ENCODE measurements at regions not wholly inside any gene's neighbourhood (a gene's known extent, or its start where the extent isn't known, plus 50 kb on each side); places are given as distances from the start of the nearest gene placed in this dataset.

DNA sequence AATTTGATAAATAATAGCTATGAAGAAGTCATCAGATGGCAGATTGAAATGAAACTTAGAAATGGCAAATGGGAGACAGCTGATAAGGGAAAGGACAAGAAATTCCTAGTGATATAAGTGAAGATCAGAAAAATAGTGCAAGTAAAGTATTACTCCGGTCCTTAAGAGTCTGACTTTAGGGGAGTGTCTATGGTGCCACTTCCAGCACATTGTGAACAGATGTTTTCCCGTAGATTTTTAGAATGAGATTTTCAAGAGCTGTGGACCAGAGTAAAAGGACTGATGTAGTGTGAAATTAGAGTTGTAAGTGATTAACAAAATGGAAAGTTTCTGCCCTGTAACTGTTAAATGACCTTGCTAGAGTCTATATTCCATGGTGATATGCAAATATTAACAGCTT is 974.8 kb upstream of the TENM4 start:
- Histone ChIP-seq H3K36me3 (ENCODE audit: control insufficient read depth in 4 of 4, insufficient read depth in 3 of 4, low read depth in 1 of 4, low read length in 3 of 4) (no peaks in the 10 kb centered on the region), H3K4me3 (ENCODE audit: low read depth in 1 of 3, low read length in 3 of 3) (no peak overlapping the region), H3K9ac (ENCODE audit: low read depth in 1 of 2, low read length in 2 of 2) (no peak overlapping the region), H3K4me1 (ENCODE audit: control insufficient read depth in 4 of 4, insufficient read depth in 4 of 4, low read length in 3 of 4) (no peaks in the 10 kb centered on the region), H3K27ac (ENCODE audit: low read depth in 1 of 2, low read length in 2 of 2) (no peak overlapping the region), H3K9me3 (ENCODE audit: control insufficient read depth in 4 of 4, low read length in 3 of 4) (no peaks in the 10 kb centered on the region), H3K27me3 (ENCODE audit: control insufficient read depth in 4 of 4, insufficient read depth in 4 of 4, low read length in 3 of 4) (no peaks in the 10 kb centered on the region)
- DNase-seq (ENCODE audit: low spot score): no peak
- no peak for TF ChIP-seq YY1 (IDR thresholded peaks at IDR 0.05)
- TF ChIP-seq, protein P1, sequence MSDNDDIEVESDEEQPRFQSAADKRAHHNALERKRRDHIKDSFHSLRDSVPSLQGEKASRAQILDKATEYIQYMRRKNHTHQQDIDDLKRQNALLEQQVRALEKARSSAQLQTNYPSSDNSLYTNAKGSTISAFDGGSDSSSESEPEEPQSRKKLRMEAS (IDR thresholded peaks at IDR 0.05): no peak
- TF ChIP-seq EGR1 (IDR thresholded peaks at IDR 0.05; ENCODE audit: low read depth in 2 of 2): no peak
- TF ChIP-seq JUND (IDR thresholded peaks at IDR 0.05): no peak
- TF ChIP-seq, protein P2, sequence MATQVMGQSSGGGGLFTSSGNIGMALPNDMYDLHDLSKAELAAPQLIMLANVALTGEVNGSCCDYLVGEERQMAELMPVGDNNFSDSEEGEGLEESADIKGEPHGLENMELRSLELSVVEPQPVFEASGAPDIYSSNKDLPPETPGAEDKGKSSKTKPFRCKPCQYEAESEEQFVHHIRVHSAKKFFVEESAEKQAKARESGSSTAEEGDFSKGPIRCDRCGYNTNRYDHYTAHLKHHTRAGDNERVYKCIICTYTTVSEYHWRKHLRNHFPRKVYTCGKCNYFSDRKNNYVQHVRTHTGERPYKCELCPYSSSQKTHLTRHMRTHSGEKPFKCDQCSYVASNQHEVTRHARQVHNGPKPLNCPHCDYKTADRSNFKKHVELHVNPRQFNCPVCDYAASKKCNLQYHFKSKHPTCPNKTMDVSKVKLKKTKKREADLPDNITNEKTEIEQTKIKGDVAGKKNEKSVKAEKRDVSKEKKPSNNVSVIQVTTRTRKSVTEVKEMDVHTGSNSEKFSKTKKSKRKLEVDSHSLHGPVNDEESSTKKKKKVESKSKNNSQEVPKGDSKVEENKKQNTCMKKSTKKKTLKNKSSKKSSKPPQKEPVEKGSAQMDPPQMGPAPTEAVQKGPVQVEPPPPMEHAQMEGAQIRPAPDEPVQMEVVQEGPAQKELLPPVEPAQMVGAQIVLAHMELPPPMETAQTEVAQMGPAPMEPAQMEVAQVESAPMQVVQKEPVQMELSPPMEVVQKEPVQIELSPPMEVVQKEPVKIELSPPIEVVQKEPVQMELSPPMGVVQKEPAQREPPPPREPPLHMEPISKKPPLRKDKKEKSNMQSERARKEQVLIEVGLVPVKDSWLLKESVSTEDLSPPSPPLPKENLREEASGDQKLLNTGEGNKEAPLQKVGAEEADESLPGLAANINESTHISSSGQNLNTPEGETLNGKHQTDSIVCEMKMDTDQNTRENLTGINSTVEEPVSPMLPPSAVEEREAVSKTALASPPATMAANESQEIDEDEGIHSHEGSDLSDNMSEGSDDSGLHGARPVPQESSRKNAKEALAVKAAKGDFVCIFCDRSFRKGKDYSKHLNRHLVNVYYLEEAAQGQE (IDR thresholded peaks at IDR 0.05): no peak
- no peak for TF ChIP-seq FOXA2 (IDR thresholded peaks at IDR 0.05)
- no peak for TF ChIP-seq RAD21 (IDR thresholded peaks at IDR 0.05)
- 85% methylated on average over 2 of the region's 2 CpGs for WGBS

DNA sequence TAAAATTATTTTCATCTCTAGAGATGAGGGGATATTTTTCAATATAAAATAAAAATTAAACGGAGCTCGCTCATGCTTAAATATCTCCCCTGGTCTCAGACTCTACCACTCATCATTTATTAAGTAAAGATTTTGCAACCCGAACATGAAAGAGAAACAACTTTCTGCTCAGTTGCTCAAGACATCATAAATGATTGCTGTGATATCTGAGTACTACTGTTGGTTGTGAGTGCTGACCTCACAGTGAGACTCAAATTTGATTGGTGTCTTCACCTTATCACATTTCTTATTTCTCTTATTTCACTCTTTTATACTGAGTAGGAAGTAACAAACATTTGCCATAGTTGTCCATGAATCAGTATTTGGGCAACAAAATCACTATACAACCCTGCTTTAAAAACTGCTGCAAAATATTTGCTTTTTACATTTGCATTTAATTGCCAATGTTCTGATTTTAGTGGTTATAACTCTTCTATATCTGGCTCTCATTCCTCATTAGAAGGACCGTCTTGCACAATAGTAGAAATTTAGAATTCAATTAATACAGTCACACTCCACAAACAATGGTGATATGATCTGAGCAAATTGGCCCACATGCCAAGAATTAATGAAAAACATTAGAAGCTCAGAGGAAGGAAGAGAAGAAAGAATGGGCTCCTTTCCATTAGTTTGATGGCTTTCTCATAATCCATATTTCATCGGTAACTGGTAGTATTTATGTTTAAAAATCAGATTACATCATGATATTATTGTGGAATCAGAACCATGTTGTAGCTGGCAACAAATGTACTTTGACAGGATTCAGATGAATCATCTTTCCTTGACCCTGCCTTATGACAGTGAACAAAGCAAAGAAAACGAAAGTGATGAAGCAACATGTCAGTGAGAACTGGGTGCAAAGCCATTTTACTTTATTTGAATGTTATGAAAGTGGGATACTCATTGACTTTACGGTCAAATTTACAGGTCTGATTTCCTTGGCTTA is 973.6 kb upstream of the TENM4 start:
- DNase-seq (ENCODE audit: low spot score): no peak
- Histone ChIP-seq H3K36me3 (ENCODE audit: control insufficient read depth in 4 of 4, insufficient read depth in 3 of 4, low read depth in 1 of 4, low read length in 3 of 4) (no peaks in the 10 kb centered on the region), H3K27me3 (ENCODE audit: control insufficient read depth in 4 of 4, insufficient read depth in 4 of 4, low read length in 3 of 4) (no peaks in the 10 kb centered on the region), H3K27ac (ENCODE audit: low read depth in 1 of 2, low read length in 2 of 2) (no peak overlapping the region), H3K9ac (ENCODE audit: low read depth in 1 of 2, low read length in 2 of 2) (no peak overlapping the region), H3K4me1 (ENCODE audit: control insufficient read depth in 4 of 4, insufficient read depth in 4 of 4, low read length in 3 of 4) (no peaks in the 10 kb centered on the region), H3K4me3 (ENCODE audit: low read depth in 1 of 3, low read length in 3 of 3) (no peak overlapping the region), H3K9me3 (ENCODE audit: control insufficient read depth in 4 of 4, low read length in 3 of 4) (no peaks in the 10 kb centered on the region)
- TF ChIP-seq ZBTB33 (IDR thresholded peaks at IDR 0.05) (no peak), RXRA (IDR thresholded peaks at IDR 0.05) (no peak)
- 74% methylated on average over 7 of the region's 7 CpGs for WGBS

DNA sequence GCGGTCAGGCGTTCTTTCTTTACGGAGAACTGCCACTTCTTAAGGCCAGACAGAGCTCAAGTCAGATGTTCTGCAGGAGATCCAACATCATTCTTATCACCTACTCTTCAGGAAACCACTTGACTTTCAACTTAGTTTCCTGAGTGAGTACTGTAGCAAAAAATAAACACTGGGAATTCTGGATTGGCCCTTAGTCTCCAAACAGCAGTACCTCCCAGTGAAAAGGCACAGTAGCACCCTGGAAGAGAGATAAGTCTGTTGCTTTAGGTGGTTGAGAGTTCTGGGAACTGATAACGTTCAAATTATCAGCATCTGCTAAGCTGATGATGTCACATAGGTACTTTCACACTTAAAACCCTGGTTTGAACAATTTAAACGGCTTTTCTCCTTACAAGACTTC is 971.8 kb upstream of the TENM4 start:
- 55% methylated on average over 5 of the region's 5 CpGs for WGBS
- no peaks in the 10 kb centered on the region for H3K27me3 ChIP-seq (ENCODE audit: control insufficient read depth in 4 of 4, insufficient read depth in 4 of 4, low read length in 3 of 4)
- TF ChIP-seq, protein P2 (IDR thresholded peaks at IDR 0.05): no peak
- no peak for TF ChIP-seq CTCF (IDR thresholded peaks at IDR 0.05; ENCODE audit: low read depth, low read length, missing input control)
- no peak for TF ChIP-seq FOXA2 (IDR thresholded peaks at IDR 0.05)
- TF ChIP-seq, protein P1 (IDR thresholded peaks at IDR 0.05): no peak
- TF ChIP-seq SP1 (IDR thresholded peaks at IDR 0.05): no peak
- no peak for TF ChIP-seq JUND (IDR thresholded peaks at IDR 0.05)
- TF ChIP-seq GABPA (IDR thresholded peaks at IDR 0.05 in 1 of 2, conservative IDR thresholded peaks at IDR 0.05 in 1 of 2): no peak
- no peak for TF ChIP-seq NR2F2 (IDR thresholded peaks at IDR 0.05)
- no peak for TF ChIP-seq RAD21 (IDR thresholded peaks at IDR 0.05)
- no peak for TF ChIP-seq RXRA (IDR thresholded peaks at IDR 0.05)

More for the DNA sequence above, 971.8 kb upstream of the TENM4 start:
- no peak overlapping the region for H3K9ac ChIP-seq (ENCODE audit: low read depth in 1 of 2, low read length in 2 of 2)
- no peak for DNase-seq (ENCODE audit: low spot score)
- H3K4me3 ChIP-seq (ENCODE audit: low read depth in 1 of 3, low read length in 3 of 3): no peak overlapping the region
- H3K4me1 ChIP-seq (ENCODE audit: control insufficient read depth in 4 of 4, insufficient read depth in 4 of 4, low read length in 3 of 4): no peaks in the 10 kb centered on the region
- H3K27ac ChIP-seq (ENCODE audit: low read depth in 1 of 2, low read length in 2 of 2): no peak overlapping the region
- no peaks in the 10 kb centered on the region for H3K9me3 ChIP-seq (ENCODE audit: control insufficient read depth in 4 of 4, low read length in 3 of 4)
- H3K36me3 ChIP-seq (ENCODE audit: control insufficient read depth in 4 of 4, insufficient read depth in 3 of 4, low read depth in 1 of 4, low read length in 3 of 4): no peaks in the 10 kb centered on the region

Data from liver (tissue), 8 donors.